Upper lobe of left lung (tissue), 4 donors: ENCODE measurements at regions not wholly inside any gene's neighbourhood (a gene's known extent, or its start where the extent isn't known, plus 50 kb on each side); places are given as distances from the start of the nearest gene placed in this dataset.

ENCODE experiments used
- CTCF ChIP-seq, 6 experiments: fragments of 450-650 bp in 4 of 6; fragments of 200-600 bp in 2 of 6; sonication (generic) in 2 of 6; IDR thresholded peaks; one replicate each; pipeline ENCODE4 v1.5.1; 2016 to 2019; ENCODE audit warnings: antibody characterized with exemption in 6 of 6
- EP300 ChIP-seq, 4 donors: sonication (generic); formaldehyde crosslinking; IDR thresholded peaks; one replicate each; pipeline ENCODE4 v1.5.1; 2017; ENCODE audit warnings: antibody characterized with exemption in 4 of 4, control low read depth in 2 of 4

GRCh38 chr13:74204602-74205312 is 70.6 kb upstream of the KLF12 start:
- TF ChIP-seq CTCF (IDR thresholded peaks at IDR 0.05) (no peak), EP300 (IDR thresholded peaks at IDR 0.05) (no peak)
